Vagina (tissue), 2 donors: ENCODE measurements at regions not wholly inside any gene's neighbourhood (a gene's known extent, or its start where the extent isn't known, plus 50 kb on each side); places are given as distances from the start of the nearest gene placed in this dataset.

Experiments
- DNase-seq, 2 donors: peaks; one replicate each; pipeline ENCODE4 v3.0.0-alpha.2; 2017; ENCODE audit errors: extremely low spot score in 2 of 2
- H3K27ac ChIP-seq: fragments of 200-600 bp; sonication (generic); one replicate; pipeline ENCODE4 v1.5.1; 2019
- H3K27me3 ChIP-seq: fragments of 200-600 bp; sonication (generic); one replicate; pipeline ENCODE4 v1.5.1; 2019
- H3K36me3 ChIP-seq, 2 donors: fragments of 200-600 bp; sonication (generic); one replicate each; pipeline ENCODE4 v1.5.1; 2017 to 2019
- H3K4me1 ChIP-seq: fragments of 200-600 bp; sonication (generic); one replicate; pipeline ENCODE4 v1.5.1; 2019
- H3K4me3 ChIP-seq, 2 donors: fragments of 200-600 bp; sonication (generic); 1 replicate in 1 of 2; 2 replicates in 1 of 2; pipeline ENCODE4 v1.5.1; 2016 to 2019
- H3K9me3 ChIP-seq: fragments of 200-600 bp; sonication (generic); one replicate; pipeline ENCODE4 v1.5.1; 2019
- POLR2A ChIP-seq, 2 donors: fragments of 450-650 bp; IDR thresholded peaks; one replicate each; pipeline ENCODE4 v1.6.1; 2017; ENCODE audit warnings: antibody characterized with exemption in 2 of 2, mild to moderate bottlenecking in 2 of 2, moderate library complexity in 2 of 2
- POLR2AphosphoS5 ChIP-seq, 2 donors: sonication (generic); formaldehyde crosslinking; IDR thresholded peaks; one replicate each; pipeline ENCODE4 v1.9.0; 2017; ENCODE audit warnings: antibody characterized with exemption in 2 of 2, mild to moderate bottlenecking in 2 of 2, low read depth in 1 of 2; ENCODE audit not compliant: insufficient read depth in 1 of 2
- intact Hi-C: fragments of 100-400 bp; cut with DNase I; formaldehyde crosslinking; loops from one replicate; pipeline ENCODE4 v1.15.1; 2023
- TF ChIP-seq, protein P1 (sequence below), 3 experiments: fragments of 450-650 bp in 2 of 3; fragments of 200-600 bp in 1 of 3; sonication (generic) in 1 of 3; IDR thresholded peaks; one replicate each; pipeline ENCODE4 v1.5.1; 2017 to 2019; ENCODE audit warnings: antibody characterized with exemption in 3 of 3, mild to moderate bottlenecking in 2 of 3, moderate library complexity in 2 of 3

DNA sequence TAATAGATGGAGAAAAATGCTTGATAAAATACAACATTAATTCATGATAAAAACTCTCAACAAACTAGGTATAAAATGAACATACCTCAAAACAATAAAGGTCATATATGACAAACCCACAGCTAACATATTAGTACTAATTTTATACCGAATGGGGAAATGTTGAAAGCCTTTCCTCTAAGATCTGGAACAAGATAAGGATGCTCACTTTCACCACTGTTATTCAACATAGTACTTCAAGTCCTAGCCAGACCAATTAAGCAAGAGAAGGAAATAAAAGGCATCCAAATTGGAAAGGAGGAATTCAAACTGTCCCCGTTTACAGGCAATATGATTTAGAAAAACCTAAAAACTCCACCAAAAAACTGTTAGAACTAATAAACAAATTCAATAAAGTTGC, 61.5 kb upstream of the CTIF start:
- Histone ChIP-seq H3K27ac (no peak overlapping the region), H3K4me1 (no peaks in the 10 kb centered on the region), H3K27me3 (no peaks in the 10 kb centered on the region), H3K9me3 (no peaks in the 10 kb centered on the region), H3K4me3 (no peak overlapping the region), H3K36me3 (no peaks in the 10 kb centered on the region)
- DNase-seq = no peak
- intact Hi-C loops = loop anchor here (5.0 kb wide), 1 partner anchor 185 kb away; no protein-coding TSS in a partner anchor
- TF ChIP-seq POLR2AphosphoS5 (IDR thresholded peaks at IDR 0.05; ENCODE audit: insufficient read depth in 1 of 2, low read depth in 1 of 2) (no peak), POLR2A (IDR thresholded peaks at IDR 0.05) (no peak)
- TF ChIP-seq, protein P1, sequence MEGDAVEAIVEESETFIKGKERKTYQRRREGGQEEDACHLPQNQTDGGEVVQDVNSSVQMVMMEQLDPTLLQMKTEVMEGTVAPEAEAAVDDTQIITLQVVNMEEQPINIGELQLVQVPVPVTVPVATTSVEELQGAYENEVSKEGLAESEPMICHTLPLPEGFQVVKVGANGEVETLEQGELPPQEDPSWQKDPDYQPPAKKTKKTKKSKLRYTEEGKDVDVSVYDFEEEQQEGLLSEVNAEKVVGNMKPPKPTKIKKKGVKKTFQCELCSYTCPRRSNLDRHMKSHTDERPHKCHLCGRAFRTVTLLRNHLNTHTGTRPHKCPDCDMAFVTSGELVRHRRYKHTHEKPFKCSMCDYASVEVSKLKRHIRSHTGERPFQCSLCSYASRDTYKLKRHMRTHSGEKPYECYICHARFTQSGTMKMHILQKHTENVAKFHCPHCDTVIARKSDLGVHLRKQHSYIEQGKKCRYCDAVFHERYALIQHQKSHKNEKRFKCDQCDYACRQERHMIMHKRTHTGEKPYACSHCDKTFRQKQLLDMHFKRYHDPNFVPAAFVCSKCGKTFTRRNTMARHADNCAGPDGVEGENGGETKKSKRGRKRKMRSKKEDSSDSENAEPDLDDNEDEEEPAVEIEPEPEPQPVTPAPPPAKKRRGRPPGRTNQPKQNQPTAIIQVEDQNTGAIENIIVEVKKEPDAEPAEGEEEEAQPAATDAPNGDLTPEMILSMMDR (IDR thresholded peaks at IDR 0.05) = no peak

DNA sequence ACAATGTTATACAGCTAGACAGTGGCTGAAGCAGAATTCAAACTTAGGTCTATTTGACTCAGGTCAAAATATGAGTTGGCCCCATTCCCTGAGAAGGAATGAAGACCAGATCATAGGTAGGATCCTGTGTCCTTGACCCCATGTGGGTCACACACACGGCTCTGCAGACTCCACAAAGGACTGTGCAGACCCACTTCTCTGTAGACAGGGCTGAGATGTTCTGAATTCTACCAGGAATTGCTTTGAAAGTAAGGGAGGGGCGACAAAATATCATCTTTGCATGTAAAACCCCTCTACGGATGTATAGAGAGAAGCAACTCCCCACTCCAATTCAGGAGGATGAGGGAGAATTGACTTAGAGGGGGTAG, 62.3 kb upstream of the CTIF start:
- Histone ChIP-seq H3K4me1 (no peaks in the 10 kb centered on the region), H3K9me3 (no peaks in the 10 kb centered on the region), H3K27me3 (no peaks in the 10 kb centered on the region), H3K4me3 (no peak overlapping the region), H3K27ac (no peak overlapping the region), H3K36me3 (no peaks in the 10 kb centered on the region)
- TF ChIP-seq POLR2A (IDR thresholded peaks at IDR 0.05) (no peak), POLR2AphosphoS5 (IDR thresholded peaks at IDR 0.05; ENCODE audit: insufficient read depth in 1 of 2, low read depth in 1 of 2) (no peak)
- DNase-seq = no peak
- intact Hi-C loops = loop anchor here (5.0 kb wide), 1 partner anchor 186 kb away; no protein-coding TSS in a partner anchor

DNA sequence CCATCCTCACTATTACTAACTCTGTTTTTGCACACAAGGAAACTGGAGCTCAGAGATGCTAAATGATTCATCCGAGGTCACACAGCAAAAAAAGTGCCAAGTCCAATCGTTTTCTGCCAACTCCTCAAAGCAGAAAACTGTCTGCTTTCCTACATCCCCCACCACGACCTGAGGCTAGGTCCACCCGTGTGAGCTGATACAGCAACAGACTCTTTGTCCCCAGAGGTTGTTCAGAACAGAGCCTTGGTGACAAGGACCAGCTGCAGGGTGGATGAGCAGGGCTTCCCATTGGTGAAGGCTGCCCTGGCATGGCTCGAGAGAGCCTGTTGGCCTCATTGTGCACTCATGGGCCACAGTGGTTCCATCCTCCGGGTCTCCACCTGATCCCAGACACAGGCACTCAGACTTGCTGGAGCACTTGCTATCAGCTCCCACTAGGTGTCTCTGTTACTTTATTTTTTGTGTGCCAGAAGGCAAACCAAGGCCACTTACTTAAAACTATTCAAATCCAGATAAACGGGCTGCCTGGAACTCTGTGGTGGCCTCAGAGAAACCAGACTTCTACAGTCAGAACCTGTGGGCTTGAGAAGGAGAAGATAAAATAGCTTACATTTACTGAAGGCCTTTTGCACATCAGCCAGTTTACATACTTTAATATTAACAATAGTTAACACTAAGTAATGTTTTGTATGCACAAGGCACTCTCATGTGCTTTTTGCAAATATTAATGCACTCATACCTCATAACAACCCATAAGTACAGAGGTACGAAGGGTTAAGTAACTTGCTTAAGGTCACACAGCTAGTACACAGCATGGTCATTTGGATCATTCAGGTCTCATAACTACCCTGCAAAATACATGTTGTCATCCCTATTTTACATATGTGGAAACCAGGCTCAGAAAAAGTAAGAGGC, 62.9 kb upstream of the CTIF start:
- TF ChIP-seq POLR2AphosphoS5 (IDR thresholded peaks at IDR 0.05; ENCODE audit: insufficient read depth in 1 of 2, low read depth in 1 of 2) (no peak), POLR2A (IDR thresholded peaks at IDR 0.05) (no peak)
- TF ChIP-seq, protein P1 (IDR thresholded peaks at IDR 0.05) = peak; percentile 67 to 84 (median 77)
- H3K27ac ChIP-seq = no peak overlapping the region
- DNase-seq = no peak

DNA sequence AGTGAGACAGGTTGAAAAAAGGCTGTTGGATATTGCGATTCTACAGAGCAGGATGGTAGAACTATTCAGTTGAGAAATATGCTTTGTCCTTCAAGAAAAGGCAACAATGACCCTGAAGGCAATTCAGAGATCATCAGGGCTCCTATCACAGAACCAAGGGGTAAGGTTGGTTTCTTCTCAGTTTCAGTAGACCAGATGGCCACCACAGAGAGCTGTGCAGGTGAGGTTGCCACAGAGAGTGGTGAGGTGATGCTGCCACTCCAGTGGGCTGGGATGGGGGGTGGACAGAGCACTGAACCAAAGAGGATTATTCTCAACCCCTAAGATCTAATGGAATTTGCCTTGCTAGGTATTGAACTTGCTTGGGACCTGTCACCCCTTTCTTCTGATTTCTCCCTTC, 64.6 kb upstream of the ZBTB7C start:
- Histone ChIP-seq H3K27ac (no peak overlapping the region), H3K4me1 (peaks cover 9% of the 10 kb centered on the region), H3K27me3 (no peaks in the 10 kb centered on the region), H3K4me3 (no peak overlapping the region), H3K36me3 (no peaks in the 10 kb centered on the region), H3K9me3 (no peaks in the 10 kb centered on the region)
- TF ChIP-seq POLR2A (IDR thresholded peaks at IDR 0.05) = no peak
- TF ChIP-seq, protein P1 (IDR thresholded peaks at IDR 0.05) = no peak
- no peak for TF ChIP-seq POLR2AphosphoS5 (IDR thresholded peaks at IDR 0.05; ENCODE audit: insufficient read depth in 1 of 2, low read depth in 1 of 2)
- DNase-seq = peak in 1 of 2 donors; percentile 42
- intact Hi-C loops = no loop called here

More for the DNA sequence above, 62.9 kb upstream of the CTIF start:
- H3K4me1 ChIP-seq = peaks cover 2% of the 10 kb centered on the region
- intact Hi-C loops = loop anchor here (5.0 kb wide), 1 partner anchor 186 kb away; no protein-coding TSS in a partner anchor
- no peaks in the 10 kb centered on the region for H3K36me3 ChIP-seq
- H3K4me3 ChIP-seq = no peak overlapping the region
- no peaks in the 10 kb centered on the region for H3K27me3 ChIP-seq
- no peaks in the 10 kb centered on the region for H3K9me3 ChIP-seq

DNA sequence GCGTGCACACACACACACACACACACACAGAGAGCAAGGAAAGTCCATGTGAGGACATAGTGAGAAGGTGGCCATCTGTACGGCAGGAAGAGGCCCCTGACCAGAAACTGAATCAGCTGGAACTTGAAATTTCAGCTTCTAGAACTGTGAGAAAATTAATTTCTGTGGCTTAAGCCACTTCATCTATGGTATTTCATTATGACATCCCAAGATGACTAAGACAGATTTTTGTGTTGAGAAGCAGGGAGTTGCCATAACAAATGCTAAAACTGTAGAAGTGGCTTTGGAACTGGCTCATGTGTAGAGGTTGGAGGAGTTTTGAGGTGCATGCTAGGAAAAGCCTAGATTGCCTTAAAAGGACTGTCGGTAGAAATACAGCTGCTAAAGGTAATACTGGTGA, 63.4 kb upstream of the ZBTB7C start:
- Histone ChIP-seq H3K4me3 (no peak overlapping the region), H3K36me3 (no peaks in the 10 kb centered on the region), H3K9me3 (no peaks in the 10 kb centered on the region), H3K4me1 (peaks cover 9% of the 10 kb centered on the region), H3K27me3 (no peaks in the 10 kb centered on the region), H3K27ac (no peak overlapping the region)
- intact Hi-C loops = no loop called here
- TF ChIP-seq, protein P1 (IDR thresholded peaks at IDR 0.05) = no peak
- no peak for TF ChIP-seq POLR2A (IDR thresholded peaks at IDR 0.05)
- no peak for TF ChIP-seq POLR2AphosphoS5 (IDR thresholded peaks at IDR 0.05; ENCODE audit: insufficient read depth in 1 of 2, low read depth in 1 of 2)
- no peak for DNase-seq
